Keratinocyte (primary cell): ENCODE measurements at regions not wholly inside any gene's neighbourhood (a gene's known extent, or its start where the extent isn't known, plus 50 kb on each side); places are given as distances from the start of the nearest gene placed in this dataset.

Source experiments
- DNase-seq: peaks from one replicate; pipeline ENCODE4 v3.0.0-alpha.2; 2011; ENCODE audit warnings: low read depth, missing footprints, low spot score
- FAIRE-seq: peaks from 2 replicates; lab custom pipeline; 2011; peaks lifted over from hg19 to GRCh38; lab: Jason Lieb, UNC
- H2AFZ ChIP-seq: 2 replicates; pipeline ENCODE4 v1.6.0; 2012; ENCODE audit warnings: low read length, control low read depth, inconsistent platforms; ENCODE audit not compliant: control insufficient read depth
- H3K27ac ChIP-seq: 2 replicates; pipeline ENCODE4 v1.5.1; 2011; ENCODE audit warnings: low read length; ENCODE audit not compliant: control insufficient read depth, insufficient read depth
- H3K27me3 ChIP-seq: 3 replicates; pipeline ENCODE4 v1.6.0; 2011; ENCODE audit warnings: low read length; ENCODE audit not compliant: control insufficient read depth, insufficient read depth; ENCODE audit errors: extremely low read depth
- H3K36me3 ChIP-seq, 2 experiments: 2 replicates in 1 of 2; 3 replicates in 1 of 2; pipeline ENCODE4 v1.5.1; 2011; ENCODE audit warnings: low read length in 2 of 2, mild to moderate bottlenecking in 1 of 2; ENCODE audit not compliant: control insufficient read depth in 2 of 2, insufficient read depth in 2 of 2; ENCODE audit errors: extremely low read depth in 1 of 2
- H3K4me1 ChIP-seq: 3 replicates; pipeline ENCODE4 v1.5.1; 2011; ENCODE audit warnings: low read length; ENCODE audit not compliant: control insufficient read depth, insufficient read depth; ENCODE audit errors: extremely low read depth
- H3K4me2 ChIP-seq: 3 replicates; pipeline ENCODE4 v1.6.0; 2011; ENCODE audit warnings: low read depth, low read length; ENCODE audit not compliant: control insufficient read depth, insufficient read depth; ENCODE audit errors: extremely low read depth
- H3K4me3 ChIP-seq, 3 experiments: fragments of 200-600 bp in 1 of 3; sonication (generic) in 1 of 3; 2 replicates in 2 of 3; 3 replicates in 1 of 3; pipeline ENCODE4 v1.5.1; 2011 to 2016; ENCODE audit warnings: low read length in 3 of 3, mild to moderate bottlenecking in 3 of 3, control low read depth in 2 of 3, inconsistent platforms in 1 of 3, low read depth in 1 of 3, mixed read lengths in 1 of 3, mixed run types in 1 of 3, moderate library complexity in 1 of 3; ENCODE audit not compliant: control insufficient read depth in 2 of 3, insufficient read depth in 2 of 3; ENCODE audit errors: extremely low read depth in 1 of 3
- H3K79me2 ChIP-seq: 2 replicates; pipeline ENCODE4 v1.6.0; 2012; ENCODE audit warnings: low read length; ENCODE audit not compliant: control insufficient read depth, insufficient read depth
- H3K9ac ChIP-seq: 3 replicates; pipeline ENCODE4 v1.6.0; 2011; ENCODE audit warnings: low read length; ENCODE audit not compliant: control insufficient read depth, insufficient read depth; ENCODE audit errors: extremely low read depth
- H3K9me1 ChIP-seq: 3 replicates; pipeline ENCODE4 v1.6.0; 2011; ENCODE audit warnings: low read length; ENCODE audit not compliant: control insufficient read depth, insufficient read depth; ENCODE audit errors: extremely low read depth
- H3K9me3 ChIP-seq: 2 replicates; pipeline ENCODE4 v1.5.1; 2012; ENCODE audit warnings: low read depth, low read length; ENCODE audit not compliant: control insufficient read depth
- H4K20me1 ChIP-seq: 3 replicates; pipeline ENCODE4 v1.6.0; 2011; ENCODE audit warnings: low read length; ENCODE audit not compliant: control insufficient read depth, insufficient read depth; ENCODE audit errors: extremely low read depth
- CTCF ChIP-seq, 3 experiments: IDR thresholded peaks in 1 of 3; conservative IDR thresholded peaks in 1 of 3; optimal IDR thresholded peaks in 1 of 3; 2 replicates in 2 of 3; 3 replicates in 1 of 3; pipeline versions ENCODE3 to v1.5.1; 2011; ENCODE audit warnings: low read length in 3 of 3, mild to moderate bottlenecking in 3 of 3, moderate library complexity in 2 of 3, control low read depth in 1 of 3, inconsistent platforms in 1 of 3; ENCODE audit not compliant: insufficient read depth in 2 of 3; ENCODE audit errors: extremely low read depth in 1 of 3
- EZH2 ChIP-seq: IDR thresholded peaks from one replicate; pipeline ENCODE4 v1.6.1; 2012; ENCODE audit warnings: inconsistent platforms, mild to moderate bottlenecking, low read length, moderate library complexity
- dilution Hi-C: fragments of 300-500 bp; cut with MboI; formaldehyde crosslinking; loops from one replicate; pipeline ENCODE4 v1.7.0; 2020; ENCODE audit warnings: low sequenced_read_pairs; ENCODE audit not compliant: extremely low pct_ligation_motif_present

DNA sequence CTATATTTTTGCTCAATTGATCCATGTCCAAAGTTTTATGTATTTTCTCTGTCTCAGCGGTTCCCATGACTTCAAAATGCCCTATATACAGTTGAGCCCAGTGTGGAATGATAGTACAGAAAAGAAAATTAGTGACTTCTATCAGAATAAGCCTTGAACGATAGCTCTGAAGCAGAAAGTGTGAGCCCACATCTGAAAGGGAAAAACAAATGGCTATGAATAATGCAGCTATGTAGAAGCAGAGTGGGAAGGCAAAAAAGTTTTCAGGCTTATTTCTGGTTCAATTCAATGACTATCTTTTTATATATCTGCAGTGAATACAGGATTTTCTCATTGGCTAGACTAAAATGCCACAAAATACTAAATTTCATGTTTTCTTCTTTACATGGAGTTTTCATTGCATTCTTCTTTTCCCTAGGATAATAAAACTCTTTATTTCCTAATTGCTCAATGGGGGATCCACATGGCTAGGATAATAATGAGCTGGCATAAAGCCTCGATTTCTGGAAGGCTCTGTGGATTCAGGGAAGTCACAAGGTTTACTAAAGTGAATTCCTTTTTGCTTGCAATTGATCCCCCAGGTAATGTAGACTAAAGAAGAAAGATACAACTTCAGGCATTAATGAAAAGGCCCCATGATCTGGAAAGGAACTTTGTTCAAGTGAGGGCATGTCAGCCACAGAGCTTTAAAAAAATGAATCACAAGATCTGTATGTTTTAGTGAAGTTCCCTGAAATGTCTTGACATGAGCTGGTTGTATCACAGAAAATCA lies 377.0 kb upstream of the RIOK2 start:
- Histone ChIP-seq H3K36me3 (no peaks in the 10 kb centered on the region), H3K9me3 (no peaks in the 10 kb centered on the region), H3K27ac (peak overlapping the region; percentile 72), H2AFZ (peak overlapping the region; percentile 20), H3K27me3 (no peaks in the 10 kb centered on the region), H3K4me3 (no peak overlapping the region), H3K4me2 (peak overlapping the region; percentile 67), H3K79me2 (no peaks in the 10 kb centered on the region), H3K9ac (peak overlapping the region; percentile 18), H4K20me1 (no peaks in the 10 kb centered on the region), H3K9me1 (no peaks in the 10 kb centered on the region), H3K4me1 (peaks cover 27% of the 10 kb centered on the region)
- dilution Hi-C loops: no loop called here
- DNase-seq: peak; percentile 55
- TF ChIP-seq EZH2 (no peak), CTCF (optimal IDR thresholded peaks at IDR 0.05 in 1 of 3, IDR thresholded peaks at IDR 0.05 in 1 of 3, conservative IDR thresholded peaks at IDR 0.05 in 1 of 3; ENCODE audit: extremely low read depth in 1 of 3, insufficient read depth in 2 of 3, low read length in 3 of 3) (no peak)
- peak; percentile 91 for FAIRE-seq

DNA sequence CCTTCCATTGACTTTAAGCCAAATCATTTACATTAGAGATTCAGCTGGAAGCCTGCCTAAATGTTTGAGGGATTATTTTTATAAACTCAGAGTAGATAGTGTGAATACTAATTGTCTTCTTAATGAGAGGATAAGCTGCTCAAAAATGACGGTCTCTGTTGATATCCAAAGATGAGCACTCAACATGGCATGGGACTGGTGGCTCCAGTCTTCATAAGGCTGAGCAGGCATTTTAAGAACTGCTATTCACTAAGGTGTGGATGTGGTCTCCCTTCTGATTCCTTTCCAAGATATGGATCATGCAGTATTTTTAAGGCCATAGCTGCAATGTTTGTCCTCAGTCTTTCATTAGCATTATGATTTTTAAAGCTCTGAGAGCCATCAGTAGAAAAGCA lies 377.5 kb upstream of the RIOK2 start:
- peak overlapping the region; percentile 39 for H2AFZ ChIP-seq
- no peaks in the 10 kb centered on the region for H3K27me3 ChIP-seq
- H3K27ac ChIP-seq: peak overlapping the region; percentile 62
- no peaks in the 10 kb centered on the region for H3K9me3 ChIP-seq
- peak overlapping the region in 1 of 3 experiments; percentile 19 for H3K4me3 ChIP-seq
- DNase-seq (no peak), FAIRE-seq (no peak)
- H4K20me1 ChIP-seq: no peaks in the 10 kb centered on the region
- H3K9ac ChIP-seq: no peak overlapping the region
- H3K36me3 ChIP-seq: no peaks in the 10 kb centered on the region
- peak overlapping the region; percentile 67 for H3K4me2 ChIP-seq
- TF ChIP-seq EZH2 (no peak), CTCF (optimal IDR thresholded peaks at IDR 0.05 in 1 of 3, IDR thresholded peaks at IDR 0.05 in 1 of 3, conservative IDR thresholded peaks at IDR 0.05 in 1 of 3; ENCODE audit: extremely low read depth in 1 of 3, insufficient read depth in 2 of 3, low read length in 3 of 3) (no peak)
- H3K4me1 ChIP-seq: peaks cover 21% of the 10 kb centered on the region
- dilution Hi-C loops: no loop called here
- no peaks in the 10 kb centered on the region for H3K79me2 ChIP-seq
- no peaks in the 10 kb centered on the region for H3K9me1 ChIP-seq
